ENCODE measurements at regions not wholly inside any gene's neighbourhood (a gene's known extent, or its start where the extent isn't known, plus 50 kb on each side); places are given as distances from the start of the nearest gene placed in this dataset.

DNA sequence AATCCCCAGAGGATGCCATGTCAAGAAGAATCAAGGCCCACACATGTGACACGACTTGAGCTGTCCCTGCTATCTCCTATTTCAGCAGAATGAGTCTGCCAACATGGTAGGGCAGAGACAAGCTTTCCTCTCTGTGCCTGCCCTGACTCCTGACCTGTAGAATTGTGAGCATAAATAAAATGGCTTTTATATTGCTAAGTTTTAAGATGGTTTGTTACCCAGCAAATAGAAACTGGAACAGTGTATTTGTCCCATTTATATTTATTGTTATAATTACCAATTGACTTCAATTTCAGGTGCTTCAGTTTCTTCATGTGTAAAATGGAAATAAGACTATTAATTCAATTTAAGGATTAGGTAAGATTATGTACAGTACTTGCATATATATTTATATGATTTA lies 90.5 kb downstream of the ASB1 start:
- Histone ChIP-seq H3K9me3 (peaks cover 0 to 33% (median 19%) of the 10 kb centered on the region in 12 donors), H3K27ac (no peak overlapping the region), H3K4me1 (no peaks in the 10 kb centered on the region), H3K36me3 (no peaks in the 10 kb centered on the region), H3K4me3 (no peak overlapping the region), H3K27me3 (no peaks in the 10 kb centered on the region)
- DNase-seq: no peak
- intact Hi-C loops (cut with DNase I): loop anchor here in 2 of 10 donors (5.0 to 10.0 kb wide), 2 partner anchors 265 to 268 kb away; no protein-coding TSS in a partner anchor
- ATAC-seq: no peak
- TF ChIP-seq, protein P1, sequence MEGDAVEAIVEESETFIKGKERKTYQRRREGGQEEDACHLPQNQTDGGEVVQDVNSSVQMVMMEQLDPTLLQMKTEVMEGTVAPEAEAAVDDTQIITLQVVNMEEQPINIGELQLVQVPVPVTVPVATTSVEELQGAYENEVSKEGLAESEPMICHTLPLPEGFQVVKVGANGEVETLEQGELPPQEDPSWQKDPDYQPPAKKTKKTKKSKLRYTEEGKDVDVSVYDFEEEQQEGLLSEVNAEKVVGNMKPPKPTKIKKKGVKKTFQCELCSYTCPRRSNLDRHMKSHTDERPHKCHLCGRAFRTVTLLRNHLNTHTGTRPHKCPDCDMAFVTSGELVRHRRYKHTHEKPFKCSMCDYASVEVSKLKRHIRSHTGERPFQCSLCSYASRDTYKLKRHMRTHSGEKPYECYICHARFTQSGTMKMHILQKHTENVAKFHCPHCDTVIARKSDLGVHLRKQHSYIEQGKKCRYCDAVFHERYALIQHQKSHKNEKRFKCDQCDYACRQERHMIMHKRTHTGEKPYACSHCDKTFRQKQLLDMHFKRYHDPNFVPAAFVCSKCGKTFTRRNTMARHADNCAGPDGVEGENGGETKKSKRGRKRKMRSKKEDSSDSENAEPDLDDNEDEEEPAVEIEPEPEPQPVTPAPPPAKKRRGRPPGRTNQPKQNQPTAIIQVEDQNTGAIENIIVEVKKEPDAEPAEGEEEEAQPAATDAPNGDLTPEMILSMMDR (IDR thresholded peaks at IDR 0.05): no peak
- TF ChIP-seq POLR2A (IDR thresholded peaks at IDR 0.05): no peak
- 59 to 69% (median 66%) methylated on average over 1 of the region's 1 CpG for WGBS, 4 donors

DNA sequence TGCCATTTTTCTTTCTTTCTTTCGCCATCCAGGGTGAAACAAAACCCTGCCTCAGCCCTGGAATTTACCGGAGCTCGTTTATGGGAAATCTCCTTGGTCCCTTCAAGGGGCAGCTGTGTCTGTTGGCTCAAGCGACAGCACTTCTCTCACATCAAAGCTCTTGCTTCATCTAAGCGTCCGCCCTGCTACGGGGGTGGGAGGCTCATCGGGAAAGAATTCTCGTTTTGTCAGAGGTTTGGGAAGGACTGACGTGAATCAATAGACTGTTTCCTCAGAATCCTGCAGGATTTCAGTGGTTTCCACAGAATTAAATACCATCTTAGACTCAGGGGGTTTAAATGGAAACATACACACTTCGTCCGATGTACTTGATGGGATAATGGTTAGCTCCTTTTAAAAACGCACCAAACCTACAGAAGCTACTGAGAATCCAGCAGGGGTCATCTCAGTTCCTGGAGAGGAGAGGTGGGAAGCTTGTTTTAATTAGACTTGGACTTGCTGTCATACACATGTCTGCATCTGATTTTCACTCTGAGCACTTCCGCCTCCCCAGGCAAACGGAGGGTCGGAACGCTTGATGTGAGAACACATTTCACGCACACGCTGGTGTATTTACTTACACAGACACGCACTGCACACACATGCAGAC lies 91.6 kb downstream of the ASB1 start:
- H3K27ac ChIP-seq: no peak overlapping the region
- H3K36me3 ChIP-seq: no peaks in the 10 kb centered on the region
- TF ChIP-seq, protein P1 (IDR thresholded peaks at IDR 0.05): no peak
- TF ChIP-seq POLR2A (IDR thresholded peaks at IDR 0.05): no peak
- H3K4me1 ChIP-seq: no peaks in the 10 kb centered on the region
- peaks cover 0 to 33% (median 19%) of the 10 kb centered on the region in 12 donors for H3K9me3 ChIP-seq
- no peak overlapping the region for H3K4me3 ChIP-seq
- intact Hi-C loops (cut with DNase I): loop anchor here in 2 of 10 donors (5.0 to 10.0 kb wide), 2 partner anchors 264 to 267 kb away; no protein-coding TSS in a partner anchor
- no peak for DNase-seq
- 86 to 89% (median 88%) methylated on average over 20 of the region's 20 CpGs for WGBS, 4 donors
- no peak for ATAC-seq
- peaks cover 0 to 7% (median 0%) of the 10 kb centered on the region in 9 donors for H3K27me3 ChIP-seq

DNA sequence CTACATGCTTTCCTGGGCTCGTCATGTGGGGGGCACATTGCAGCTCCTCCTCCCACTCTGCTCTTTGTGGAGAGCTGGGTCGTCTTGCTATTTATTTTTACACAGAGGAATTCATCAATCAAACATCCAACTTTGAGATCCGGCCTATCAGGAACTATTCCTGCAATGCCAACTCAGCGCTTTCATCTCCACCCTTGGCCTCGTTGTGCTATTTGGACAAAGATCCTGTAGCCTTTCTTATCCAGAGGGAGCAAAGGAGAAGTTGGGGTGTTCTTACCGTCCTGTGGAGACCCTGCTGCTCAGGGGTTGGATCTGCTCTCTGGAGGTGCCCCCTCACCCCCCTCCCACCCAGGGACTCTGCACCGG lies 92.1 kb downstream of the ASB1 start:
- DNase-seq: no peak
- intact Hi-C loops (cut with DNase I): loop anchor here in 2 of 10 donors (5.0 to 10.0 kb wide), 2 partner anchors 263 to 266 kb away; no protein-coding TSS in a partner anchor
- Histone ChIP-seq H3K36me3 (no peaks in the 10 kb centered on the region), H3K27ac (no peak overlapping the region), H3K4me3 (no peak overlapping the region), H3K4me1 (no peaks in the 10 kb centered on the region), H3K27me3 (peaks cover 0 to 10% (median 0%) of the 10 kb centered on the region in 9 donors), H3K9me3 (peaks cover 0 to 33% (median 19%) of the 10 kb centered on the region in 12 donors)
- TF ChIP-seq, protein P1 (IDR thresholded peaks at IDR 0.05): no peak
- no peak for TF ChIP-seq POLR2A (IDR thresholded peaks at IDR 0.05)
- no peak for ATAC-seq
- 70 to 79% (median 73%) methylated on average over 6 to 7 of the region's 7 CpGs for WGBS, 4 donors

DNA sequence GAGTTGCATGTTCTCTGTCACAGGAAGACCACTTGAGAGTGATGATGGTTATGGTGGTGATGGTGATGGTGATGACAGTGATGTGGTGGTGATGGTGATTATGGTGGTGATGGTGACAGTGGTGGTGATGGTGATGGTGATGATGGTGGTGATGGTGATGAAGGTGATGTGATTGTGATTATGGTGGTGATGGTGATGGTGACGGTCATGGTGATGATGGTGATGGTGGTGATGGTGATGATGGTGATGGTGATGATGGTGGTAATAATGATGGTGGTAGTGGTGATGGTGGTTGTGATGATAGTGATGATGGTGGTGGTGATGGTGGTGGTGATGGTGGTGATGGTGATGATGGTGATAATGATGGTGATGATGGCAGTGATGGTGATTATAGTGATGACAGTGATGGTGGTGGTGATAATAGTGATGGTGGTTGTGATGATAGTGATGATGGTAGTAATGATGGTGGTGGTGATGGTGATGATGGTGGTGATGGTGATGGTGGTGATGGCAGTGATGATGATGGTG lies 93.7 kb downstream of the ASB1 start:
- H3K36me3 ChIP-seq: no peaks in the 10 kb centered on the region
- WGBS, 4 donors: 95 to 98% (median 97%) methylated on average over 1 of the region's 1 CpG
- ATAC-seq (no peak), DNase-seq (no peak)
- H3K27ac ChIP-seq: no peak overlapping the region
- H3K9me3 ChIP-seq: peaks cover 0 to 30% (median 19%) of the 10 kb centered on the region in 12 donors
- no peak overlapping the region for H3K4me3 ChIP-seq
- peaks cover 0 to 23% (median 0%) of the 10 kb centered on the region in 9 donors for H3K27me3 ChIP-seq
- TF ChIP-seq POLR2A (IDR thresholded peaks at IDR 0.05): no peak
- TF ChIP-seq, protein P1 (IDR thresholded peaks at IDR 0.05): no peak
- no peaks in the 10 kb centered on the region for H3K4me1 ChIP-seq
- intact Hi-C loops (cut with DNase I): loop anchor here in 3 of 10 donors (5.0 to 10.0 kb wide), 2 partner anchors 262 to 264 kb away; no protein-coding TSS in a partner anchor
